Naive B cell (primary cell): ENCODE measurements at regions not wholly inside any gene's neighbourhood (a gene's known extent, or its start where the extent isn't known, plus 50 kb on each side); places are given as distances from the start of the nearest gene placed in this dataset.

Experiments used
- ATAC-seq, 2 donors: fragments of 150-1000 bp; cut with Tn5 transposase; 2 replicates each; pipeline ENCODE4 v1.10.0; 2021; ENCODE audit warnings: low read depth in 2 of 2, mild to moderate bottlenecking in 2 of 2, moderate library complexity in 2 of 2
- DNase-seq: peaks from one replicate; pipeline ENCODE4 v3.0.0; 2022
- H3K27ac Mint-ChIP-seq, 6 donors: one replicate each; pipeline ENCODE4 v1.8.0; 2020 to 2022; ENCODE audit warnings: mild to moderate bottlenecking in 6 of 6, mixed read lengths in 6 of 6, moderate library complexity in 5 of 6, inconsistent platforms in 2 of 6
- H3K27me3 Mint-ChIP-seq, 3 donors: one replicate each; pipeline ENCODE4 v1.8.0; 2021 to 2022; ENCODE audit warnings: mixed read lengths in 3 of 3, mild to moderate bottlenecking in 1 of 3
- H3K36me3 Mint-ChIP-seq, 2 donors: one replicate each; pipeline ENCODE4 v1.8.0; 2020 to 2022; ENCODE audit warnings: mixed read lengths in 2 of 2, inconsistent platforms in 1 of 2, mild to moderate bottlenecking in 1 of 2
- H3K4me1 Mint-ChIP-seq, 3 donors: one replicate each; pipeline ENCODE4 v1.8.0; 2020 to 2022; ENCODE audit warnings: mixed read lengths in 3 of 3, inconsistent platforms in 1 of 3, mild to moderate bottlenecking in 1 of 3, moderate library complexity in 1 of 3
- H3K4me3 Mint-ChIP-seq, 8 donors: one replicate each; pipeline ENCODE4 v1.8.0; 2020 to 2022; ENCODE audit warnings: mild to moderate bottlenecking in 8 of 8, mixed read lengths in 8 of 8, moderate library complexity in 8 of 8, inconsistent platforms in 2 of 8
- H3K9me3 Mint-ChIP-seq, 7 donors: one replicate each; pipeline ENCODE4 v1.8.0; 2020 to 2022; ENCODE audit warnings: mixed read lengths in 7 of 7, mild to moderate bottlenecking in 5 of 7, inconsistent platforms in 2 of 7, moderate library complexity in 1 of 7

DNA sequence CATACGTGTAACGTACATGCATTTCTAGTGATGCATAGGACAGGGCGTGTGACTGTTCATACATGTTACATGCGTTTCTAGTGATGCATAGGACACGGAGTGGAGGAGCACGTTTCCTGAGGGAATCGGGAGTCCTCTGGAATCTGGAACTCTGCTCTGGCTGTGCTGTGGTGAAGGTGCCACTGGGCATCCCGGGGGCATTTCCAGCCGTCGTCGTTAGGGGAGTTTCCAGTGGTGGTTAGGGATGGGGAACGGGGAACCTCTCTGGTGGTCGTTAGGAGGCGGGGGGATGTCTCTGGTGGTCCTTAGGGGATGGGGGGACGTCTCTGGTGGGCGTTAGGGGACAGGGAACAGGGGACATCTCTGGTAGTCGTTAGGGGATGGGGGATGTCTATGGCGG, 209.6 kb upstream of the SOX1 start:
- H3K27ac Mint-ChIP-seq, result no peak overlapping the region

DNA sequence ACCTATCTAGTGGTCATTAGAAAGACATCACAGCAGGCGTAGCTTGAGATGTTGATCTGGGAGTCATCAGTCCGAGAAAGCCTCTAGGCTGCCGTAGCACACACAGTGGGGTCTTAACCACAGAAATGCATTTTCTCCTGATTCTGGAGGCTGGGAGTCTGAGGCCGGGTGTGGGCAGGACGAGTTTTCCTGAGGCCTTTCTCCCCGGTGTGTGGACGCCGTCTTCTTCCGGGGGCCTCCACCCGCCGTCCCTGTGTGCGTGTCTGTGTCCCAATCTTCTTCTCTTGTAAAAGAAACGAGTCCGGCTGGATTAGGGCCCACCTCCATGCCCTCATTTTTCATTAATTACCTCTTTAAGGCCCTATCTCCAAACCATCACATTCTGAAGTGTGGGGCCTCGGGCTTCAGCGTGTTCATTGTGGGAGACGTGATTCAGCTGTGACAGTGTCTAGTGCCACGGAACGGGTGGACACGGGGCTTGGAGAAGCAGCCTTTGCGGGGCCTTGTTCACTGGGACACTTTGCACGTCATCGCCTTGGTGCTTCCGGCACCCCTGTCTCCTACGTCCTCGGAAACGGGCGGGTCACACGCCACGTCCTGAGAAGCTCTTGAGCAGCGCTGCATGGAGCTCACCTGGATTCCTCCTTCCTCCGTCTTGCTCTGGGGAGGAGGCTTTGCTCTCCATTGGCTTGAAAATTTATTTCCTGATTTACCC, 208.9 kb upstream of the SOX1 start:
- no peak for ATAC-seq
- no peak for DNase-seq
- H3K9me3 Mint-ChIP-seq, result peaks cover 3 to 20% (median 8%) of the 10 kb centered on the region in 7 donors
- no peak overlapping the region for H3K27ac Mint-ChIP-seq
- H3K27me3 Mint-ChIP-seq, result peaks cover 0 to 12% (median 4%) of the 10 kb centered on the region in 3 donors
- peaks cover 0 to 3% (median 0%) of the 10 kb centered on the region in 3 donors for H3K4me1 Mint-ChIP-seq
- H3K36me3 Mint-ChIP-seq, result peaks cover 0 to 4% of the 10 kb centered on the region in 2 donors
- no peak overlapping the region for H3K4me3 Mint-ChIP-seq

More for the DNA sequence above, 209.6 kb upstream of the SOX1 start:
- no peak for DNase-seq
- H3K4me3 Mint-ChIP-seq, result no peak overlapping the region
- H3K4me1 Mint-ChIP-seq, result peaks cover 0 to 3% (median 0%) of the 10 kb centered on the region in 3 donors
- H3K9me3 Mint-ChIP-seq, result peaks cover 3 to 20% (median 8%) of the 10 kb centered on the region in 7 donors
- H3K27me3 Mint-ChIP-seq, result peaks cover 0 to 12% (median 4%) of the 10 kb centered on the region in 3 donors
- ATAC-seq, result no peak
- H3K36me3 Mint-ChIP-seq, result peaks cover 0 to 4% of the 10 kb centered on the region in 2 donors

- Mint-ChIP-seq H3K4me3 (no peak overlapping the region), H3K27ac (no peak overlapping the region), H3K36me3 (peaks cover 0 to 4% of the 10 kb centered on the region in 2 donors), H3K9me3 (peaks cover 3 to 20% (median 8%) of the 10 kb centered on the region in 7 donors), H3K27me3 (peaks cover 0 to 12% (median 4%) of the 10 kb centered on the region in 3 donors), H3K4me1 (peaks cover 0 to 3% (median 0%) of the 10 kb centered on the region in 3 donors)
- ATAC-seq, result no peak
- no peak for DNase-seq
These were observed 208.4 kb upstream of the SOX1 start for GRCh38 chr13:111858571-111858970.

DNA sequence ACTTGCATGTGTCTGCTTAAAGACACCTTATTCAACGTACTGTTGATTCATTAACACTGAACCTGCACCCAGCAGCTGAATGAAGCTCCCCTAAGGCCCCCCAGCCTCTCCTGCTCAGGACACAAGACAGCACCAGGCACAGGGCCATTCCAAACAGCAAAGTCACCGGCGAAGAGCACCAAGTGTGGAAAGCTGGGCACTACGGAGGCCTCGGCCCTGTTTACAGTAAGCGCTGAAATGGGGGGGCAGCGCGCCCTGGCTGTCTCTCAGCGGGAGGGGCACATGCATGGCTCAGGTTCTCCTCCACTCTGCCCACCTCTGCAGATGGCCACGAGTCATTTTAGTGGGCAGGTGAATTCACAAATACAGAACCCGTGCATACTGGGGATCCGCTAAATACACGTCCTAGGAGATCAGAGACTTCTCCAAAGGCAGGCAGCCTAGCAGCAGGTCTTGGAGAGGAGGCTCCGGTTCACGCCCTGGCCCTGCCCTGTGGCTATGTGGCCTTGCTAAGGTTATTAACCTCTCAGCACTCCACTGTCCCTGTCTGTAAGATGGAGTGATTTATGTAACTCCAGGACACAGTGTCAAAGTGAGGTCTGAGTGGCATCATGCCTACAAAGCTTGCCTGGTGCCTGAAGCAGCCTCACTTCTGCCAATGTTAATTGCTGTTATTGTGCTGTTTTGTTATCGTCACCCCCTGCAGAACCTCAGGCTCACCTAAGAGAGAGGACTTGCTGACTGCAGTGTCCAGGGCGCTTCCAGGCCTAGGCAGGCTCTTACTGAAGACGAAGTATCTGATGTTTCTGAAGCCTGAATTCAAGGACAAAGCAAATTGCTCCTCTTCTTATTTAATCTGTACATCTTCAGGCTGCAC, 207.4 kb upstream of the SOX1 start:
- peaks cover 0 to 4% of the 10 kb centered on the region in 2 donors for H3K36me3 Mint-ChIP-seq
- H3K27ac Mint-ChIP-seq, result no peak overlapping the region
- H3K4me3 Mint-ChIP-seq, result no peak overlapping the region
- peaks cover 3 to 20% (median 8%) of the 10 kb centered on the region in 7 donors for H3K9me3 Mint-ChIP-seq
- H3K4me1 Mint-ChIP-seq, result peaks cover 0 to 3% (median 0%) of the 10 kb centered on the region in 3 donors
- no peak for ATAC-seq
- no peak for DNase-seq
- H3K27me3 Mint-ChIP-seq, result peaks cover 0 to 7% (median 4%) of the 10 kb centered on the region in 3 donors

- no peak for DNase-seq
- Mint-ChIP-seq H3K9me3 (peaks cover 2 to 20% (median 8%) of the 10 kb centered on the region in 7 donors), H3K27me3 (peaks cover 0 to 7% (median 4%) of the 10 kb centered on the region in 3 donors), H3K36me3 (peaks cover 0 to 4% of the 10 kb centered on the region in 2 donors), H3K4me3 (no peak overlapping the region), H3K27ac (no peak overlapping the region), H3K4me1 (peaks cover 0 to 3% (median 0%) of the 10 kb centered on the region in 3 donors)
- no peak for ATAC-seq
These were observed 206.8 kb upstream of the SOX1 start for GRCh38 chr13:111860231-111860552.

- peaks cover 0 to 3% (median 0%) of the 10 kb centered on the region in 3 donors for H3K4me1 Mint-ChIP-seq
- ATAC-seq (no peak), DNase-seq (no peak)
- H3K9me3 Mint-ChIP-seq, result peaks cover 2 to 20% (median 8%) of the 10 kb centered on the region in 7 donors
- peak overlapping the region in 1 of 6 donors; percentile 30 for H3K27ac Mint-ChIP-seq
- peaks cover 0 to 4% of the 10 kb centered on the region in 2 donors for H3K36me3 Mint-ChIP-seq
- H3K27me3 Mint-ChIP-seq, result peaks cover 0 to 7% (median 4%) of the 10 kb centered on the region in 3 donors
- H3K4me3 Mint-ChIP-seq, result no peak overlapping the region
These were observed 205.6 kb upstream of the SOX1 start for GRCh38 chr13:111861319-111861718.

DNA sequence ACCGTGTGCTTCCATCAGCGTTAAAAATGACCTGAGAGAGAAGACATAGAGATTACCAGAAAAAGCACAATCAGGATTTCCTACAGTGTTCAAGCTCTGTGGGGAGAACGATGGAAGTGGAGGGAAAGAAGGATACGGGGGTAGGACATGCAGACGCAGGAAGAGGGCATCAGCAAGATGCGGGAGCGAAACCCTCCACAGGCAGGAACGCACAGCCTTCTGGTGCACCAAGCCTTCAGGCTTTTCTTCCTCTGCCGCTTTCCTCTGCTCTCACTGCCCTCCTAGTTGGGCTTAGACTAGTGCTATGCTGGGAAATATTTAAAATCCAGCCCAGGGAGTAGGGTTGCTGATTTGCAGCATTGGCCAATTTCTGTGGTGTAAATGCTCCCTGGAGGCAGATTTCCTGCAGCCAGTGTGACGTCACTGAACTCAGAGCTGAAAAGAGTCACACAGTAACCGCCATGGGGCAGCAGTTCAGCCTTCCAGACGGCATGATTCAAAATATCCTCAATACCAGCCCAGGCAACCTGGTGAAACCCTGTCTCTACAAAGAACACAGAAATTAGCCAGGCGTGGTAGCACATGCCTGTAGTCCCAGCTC, 205.1 kb upstream of the SOX1 start:
- Mint-ChIP-seq H3K4me1 (peaks cover 0 to 3% (median 0%) of the 10 kb centered on the region in 3 donors), H3K9me3 (peaks cover 2 to 24% (median 9%) of the 10 kb centered on the region in 7 donors), H3K4me3 (no peak overlapping the region), H3K27ac (peak overlapping the region in 1 of 6 donors; percentile 30), H3K27me3 (peaks cover 0 to 5% (median 4%) of the 10 kb centered on the region in 3 donors), H3K36me3 (peaks cover 0 to 4% of the 10 kb centered on the region in 2 donors)
- no peak for DNase-seq
- no peak for ATAC-seq

GRCh38 chr13:111862836-111863815, 203.8 kb upstream of the SOX1 start:
- H3K27ac Mint-ChIP-seq, result no peak overlapping the region
- H3K4me3 Mint-ChIP-seq, result no peak overlapping the region
- ATAC-seq (no peak), DNase-seq (no peak)
- H3K27me3 Mint-ChIP-seq, result no peaks in the 10 kb centered on the region
- no peaks in the 10 kb centered on the region for H3K4me1 Mint-ChIP-seq
- peaks cover 0 to 4% of the 10 kb centered on the region in 2 donors for H3K36me3 Mint-ChIP-seq
- peaks cover 0 to 36% (median 15%) of the 10 kb centered on the region in 7 donors for H3K9me3 Mint-ChIP-seq

GRCh38 chr13:111864566-111864965, 202.4 kb upstream of the SOX1 start:
- Mint-ChIP-seq H3K27me3 (no peaks in the 10 kb centered on the region), H3K9me3 (peaks cover 0 to 43% (median 16%) of the 10 kb centered on the region in 7 donors), H3K4me3 (no peak overlapping the region), H3K36me3 (peaks cover 0 to 4% of the 10 kb centered on the region in 2 donors), H3K4me1 (no peaks in the 10 kb centered on the region), H3K27ac (no peak overlapping the region)
- ATAC-seq, result no peak
- DNase-seq, result no peak

DNA sequence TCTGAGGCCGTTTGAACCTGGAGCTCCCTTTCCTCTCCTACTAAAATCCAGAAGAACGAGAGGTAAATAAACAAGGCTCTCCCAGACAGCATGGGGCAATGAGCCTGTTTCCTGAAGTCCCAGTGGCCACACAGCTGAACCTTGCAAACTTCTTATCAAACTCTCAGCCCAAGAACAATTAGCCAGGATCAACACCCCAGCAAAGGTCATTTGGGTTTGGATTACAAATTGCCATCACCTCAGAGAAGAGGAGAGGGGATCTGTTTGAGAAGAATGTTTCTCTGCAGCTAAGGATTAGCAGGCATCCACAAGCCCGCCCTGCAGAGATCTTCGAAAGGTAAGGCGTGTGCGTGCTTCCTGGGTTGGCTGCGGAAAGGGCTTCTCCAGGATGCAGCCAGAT, 201.9 kb upstream of the SOX1 start:
- Mint-ChIP-seq H3K36me3 (peaks cover 0 to 4% of the 10 kb centered on the region in 2 donors), H3K4me3 (no peak overlapping the region), H3K9me3 (peaks cover 0 to 42% (median 16%) of the 10 kb centered on the region in 7 donors), H3K4me1 (no peaks in the 10 kb centered on the region), H3K27me3 (no peaks in the 10 kb centered on the region), H3K27ac (no peak overlapping the region)
- DNase-seq (no peak), ATAC-seq (no peak)

- ATAC-seq (no peak), DNase-seq (no peak)
- H3K4me1 Mint-ChIP-seq, result no peaks in the 10 kb centered on the region
- H3K36me3 Mint-ChIP-seq, result no peaks in the 10 kb centered on the region
- H3K27me3 Mint-ChIP-seq, result peaks cover 0 to 2% (median 0%) of the 10 kb centered on the region in 3 donors
- H3K9me3 Mint-ChIP-seq, result peaks cover 0 to 34% (median 12%) of the 10 kb centered on the region in 7 donors
- H3K27ac Mint-ChIP-seq, result peak overlapping the region in 1 of 6 donors; percentile 33
- H3K4me3 Mint-ChIP-seq, result no peak overlapping the region
These were observed 201.1 kb upstream of the SOX1 start for GRCh38 chr13:111865826-111866225.

GRCh38 chr13:111866731-111867245, 200.2 kb upstream of the SOX1 start:
- H3K4me1 Mint-ChIP-seq, result no peaks in the 10 kb centered on the region
- DNase-seq (no peak), ATAC-seq (no peak)
- H3K27ac Mint-ChIP-seq, result no peak overlapping the region
- H3K4me3 Mint-ChIP-seq, result no peak overlapping the region
- H3K27me3 Mint-ChIP-seq, result peaks cover 0 to 4% (median 0%) of the 10 kb centered on the region in 3 donors
- H3K36me3 Mint-ChIP-seq, result no peaks in the 10 kb centered on the region
- peaks cover 0 to 27% (median 10%) of the 10 kb centered on the region in 7 donors for H3K9me3 Mint-ChIP-seq
